ENCODE measurements at regions not wholly inside any gene's neighbourhood (a gene's known extent, or its start where the extent isn't known, plus 50 kb on each side); places are given as distances from the start of the nearest gene placed in this dataset.

DNA sequence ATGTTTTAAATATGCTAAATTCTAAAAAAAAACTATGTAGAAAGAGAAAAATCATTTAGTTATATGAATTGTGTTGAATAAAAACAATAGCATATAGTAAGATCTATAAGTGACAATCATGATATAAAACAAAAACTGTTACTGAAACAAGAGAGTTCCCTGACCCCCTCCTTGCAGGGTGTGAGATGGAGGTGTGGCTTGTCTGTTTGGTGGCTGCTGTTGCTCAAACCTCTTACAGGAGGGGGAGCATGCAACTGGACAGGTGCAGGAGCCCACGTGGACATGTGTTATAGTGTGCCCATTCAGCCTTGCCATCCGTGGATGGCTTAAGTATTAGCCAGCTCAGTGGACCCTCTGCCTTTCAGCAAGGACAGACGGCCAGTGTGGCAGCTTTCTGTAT is 206.7 kb downstream of the MOXD1 start:
- TF ChIP-seq EP300 (IDR thresholded peaks at IDR 0.05), result no peak
- TF ChIP-seq, protein P1, sequence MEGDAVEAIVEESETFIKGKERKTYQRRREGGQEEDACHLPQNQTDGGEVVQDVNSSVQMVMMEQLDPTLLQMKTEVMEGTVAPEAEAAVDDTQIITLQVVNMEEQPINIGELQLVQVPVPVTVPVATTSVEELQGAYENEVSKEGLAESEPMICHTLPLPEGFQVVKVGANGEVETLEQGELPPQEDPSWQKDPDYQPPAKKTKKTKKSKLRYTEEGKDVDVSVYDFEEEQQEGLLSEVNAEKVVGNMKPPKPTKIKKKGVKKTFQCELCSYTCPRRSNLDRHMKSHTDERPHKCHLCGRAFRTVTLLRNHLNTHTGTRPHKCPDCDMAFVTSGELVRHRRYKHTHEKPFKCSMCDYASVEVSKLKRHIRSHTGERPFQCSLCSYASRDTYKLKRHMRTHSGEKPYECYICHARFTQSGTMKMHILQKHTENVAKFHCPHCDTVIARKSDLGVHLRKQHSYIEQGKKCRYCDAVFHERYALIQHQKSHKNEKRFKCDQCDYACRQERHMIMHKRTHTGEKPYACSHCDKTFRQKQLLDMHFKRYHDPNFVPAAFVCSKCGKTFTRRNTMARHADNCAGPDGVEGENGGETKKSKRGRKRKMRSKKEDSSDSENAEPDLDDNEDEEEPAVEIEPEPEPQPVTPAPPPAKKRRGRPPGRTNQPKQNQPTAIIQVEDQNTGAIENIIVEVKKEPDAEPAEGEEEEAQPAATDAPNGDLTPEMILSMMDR (IDR thresholded peaks at IDR 0.05), result no peak
- TF ChIP-seq POLR2A (IDR thresholded peaks at IDR 0.05), result no peak
